ENCODE measurements at regions not wholly inside any gene's neighbourhood (a gene's known extent, or its start where the extent isn't known, plus 50 kb on each side); places are given as distances from the start of the nearest gene placed in this dataset.
"Not testable (repeated sequence)": the region's sequence is repeated elsewhere in the genome, so short reads cannot be mapped to it uniquely, and the experiment has no call there.

DNA sequence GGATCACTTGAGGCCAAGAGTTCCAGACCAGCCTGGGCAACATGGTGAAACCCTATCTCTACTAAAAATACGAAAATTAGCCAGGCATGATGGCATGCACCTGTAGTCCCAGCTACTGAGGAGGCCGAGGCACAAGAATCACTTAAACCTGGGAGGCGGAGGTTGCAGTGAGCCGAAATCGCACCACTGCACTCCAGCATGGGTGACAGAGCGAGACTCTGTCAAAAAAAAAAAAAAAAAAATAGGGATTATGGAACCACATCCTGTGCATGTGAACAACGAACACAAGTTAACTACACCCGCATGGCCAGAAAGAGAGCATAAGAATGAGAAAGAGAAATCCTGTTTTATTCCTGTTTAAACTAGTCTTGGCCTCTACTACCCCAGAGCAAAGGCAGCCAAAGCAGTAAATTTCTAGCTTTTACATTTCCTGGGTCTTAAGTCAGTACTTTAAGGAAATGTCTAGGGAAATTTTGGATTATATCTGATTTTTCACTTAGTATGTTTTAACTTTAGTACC lies 79.1 kb downstream of the KATNIP start:
- not testable (repeated sequence) for TF ChIP-seq EZH2 (IDR thresholded peaks at IDR 0.05; ENCODE audit: low read depth)
- TF ChIP-seq, protein P1, sequence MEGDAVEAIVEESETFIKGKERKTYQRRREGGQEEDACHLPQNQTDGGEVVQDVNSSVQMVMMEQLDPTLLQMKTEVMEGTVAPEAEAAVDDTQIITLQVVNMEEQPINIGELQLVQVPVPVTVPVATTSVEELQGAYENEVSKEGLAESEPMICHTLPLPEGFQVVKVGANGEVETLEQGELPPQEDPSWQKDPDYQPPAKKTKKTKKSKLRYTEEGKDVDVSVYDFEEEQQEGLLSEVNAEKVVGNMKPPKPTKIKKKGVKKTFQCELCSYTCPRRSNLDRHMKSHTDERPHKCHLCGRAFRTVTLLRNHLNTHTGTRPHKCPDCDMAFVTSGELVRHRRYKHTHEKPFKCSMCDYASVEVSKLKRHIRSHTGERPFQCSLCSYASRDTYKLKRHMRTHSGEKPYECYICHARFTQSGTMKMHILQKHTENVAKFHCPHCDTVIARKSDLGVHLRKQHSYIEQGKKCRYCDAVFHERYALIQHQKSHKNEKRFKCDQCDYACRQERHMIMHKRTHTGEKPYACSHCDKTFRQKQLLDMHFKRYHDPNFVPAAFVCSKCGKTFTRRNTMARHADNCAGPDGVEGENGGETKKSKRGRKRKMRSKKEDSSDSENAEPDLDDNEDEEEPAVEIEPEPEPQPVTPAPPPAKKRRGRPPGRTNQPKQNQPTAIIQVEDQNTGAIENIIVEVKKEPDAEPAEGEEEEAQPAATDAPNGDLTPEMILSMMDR (conservative IDR thresholded peaks at IDR 0.05) = not testable (repeated sequence)

Data from PC-9 (cell line).